H1 (cell line): ENCODE measurements at regions not wholly inside any gene's neighbourhood (a gene's known extent, or its start where the extent isn't known, plus 50 kb on each side); places are given as distances from the start of the nearest gene placed in this dataset.

Source experiments
- CTCF ChIA-PET: fragments of 300-600 bp; sonication (Branson Sonifier 250); formaldehyde crosslinking; loops from one replicate; lab custom pipeline; 2021; ENCODE audit not compliant: partially characterized antibody; lab: Charles Lee
- POLR2A ChIA-PET: fragments of 300-600 bp; sonication (Branson Sonifier 250); formaldehyde crosslinking; loops from one replicate; lab custom pipeline; 2021; ENCODE audit warnings: inconsistent platforms; ENCODE audit not compliant: partially characterized antibody; lab: Charles Lee
- DNase-seq, 2 experiments: peaks; one replicate each; pipeline versions ENCODE4 v3.0.0 to v3.0.0-alpha.2; 2010 to 2022; ENCODE audit warnings: low spot score in 2 of 2, low read depth in 1 of 2, mixed read lengths in 1 of 2
- FAIRE-seq: peaks from 2 replicates; lab custom pipeline; 2011; peaks lifted over from hg19 to GRCh38; lab: Jason Lieb, UNC
- H2AFZ ChIP-seq: 2 replicates; pipeline ENCODE4 v1.8.1; 2012; ENCODE audit warnings: low read length, inconsistent platforms
- H2AK5ac ChIP-seq: 2 replicates; pipeline ENCODE4 v1.6.1; 2013; ENCODE audit warnings: low read depth, low read length
- H2BK120ac ChIP-seq: replicated peaks from 2 replicates; pipeline ENCODE3; 2013; ENCODE audit warnings: low read depth, low read length, inconsistent platforms
- H2BK12ac ChIP-seq: 2 replicates; pipeline ENCODE4 v1.6.1; 2013; ENCODE audit warnings: low read depth, low read length
- H2BK15ac ChIP-seq: 2 replicates; pipeline ENCODE4 v1.6.1; 2013; ENCODE audit warnings: low read length
- H2BK20ac ChIP-seq: 2 replicates; pipeline ENCODE4 v1.6.1; 2013; ENCODE audit warnings: low read length
- H2BK5ac ChIP-seq: 2 replicates; pipeline ENCODE4 v1.6.1; 2013; ENCODE audit warnings: low read depth, low read length
- H3K14ac ChIP-seq: 2 replicates; pipeline ENCODE4 v1.6.1; 2013; ENCODE audit warnings: inconsistent platforms; ENCODE audit not compliant: insufficient read length
- H3K18ac ChIP-seq: 2 replicates; pipeline ENCODE4 v1.6.1; 2013; ENCODE audit warnings: low read length; ENCODE audit errors: extremely low read depth
- H3K23ac ChIP-seq: 2 replicates; pipeline ENCODE4 v1.6.1; 2013; ENCODE audit warnings: inconsistent platforms; ENCODE audit not compliant: insufficient read length
- H3K23me2 ChIP-seq: 2 replicates; pipeline ENCODE4 v1.6.1; 2013; ENCODE audit warnings: low read depth, low read length
- H3K27ac ChIP-seq: 2 replicates; pipeline ENCODE4 v1.6.1; 2011; ENCODE audit warnings: low read depth, low read length, inconsistent platforms
- H3K27me3 ChIP-seq, 4 experiments: replicated peaks in 1 of 4; 1 replicate in 1 of 4; 2 replicates in 3 of 4; pipeline versions ENCODE4 v1.6.1 to v1.8.1; 2011 to 2013; ENCODE audit warnings: low read length in 3 of 4, mild to moderate bottlenecking in 3 of 4, inconsistent platforms in 2 of 4, mixed read lengths in 2 of 4, moderate library complexity in 1 of 4; ENCODE audit not compliant: control insufficient read depth in 3 of 4, insufficient read depth in 3 of 4; ENCODE audit errors: extremely low read depth in 1 of 4
- H3K36me3 ChIP-seq, 4 experiments: 2 replicates each; pipeline versions ENCODE4 v1.6.1 to v1.8.1; 2011 to 2013; ENCODE audit warnings: mild to moderate bottlenecking in 4 of 4, low read length in 3 of 4, moderate library complexity in 2 of 4, control low read depth in 1 of 4, inconsistent platforms in 1 of 4; ENCODE audit not compliant: insufficient read depth in 4 of 4, control insufficient read depth in 2 of 4
- H3K4ac ChIP-seq: replicated peaks from 2 replicates; pipeline ENCODE3; 2013; ENCODE audit warnings: low read length, low read depth, mixed read lengths, inconsistent platforms; ENCODE audit not compliant: insufficient read length
- H3K4me1 ChIP-seq, 4 experiments: replicated peaks in 1 of 4; 1 replicate in 1 of 4; 2 replicates in 3 of 4; pipeline versions ENCODE4 v1.6.1 to v1.8.1; 2011 to 2013; ENCODE audit warnings: low read length in 3 of 4, inconsistent platforms in 2 of 4, mixed read lengths in 1 of 4; ENCODE audit not compliant: insufficient read depth in 4 of 4, control insufficient read depth in 3 of 4
- H3K4me2 ChIP-seq, 2 experiments: 2 replicates each; pipeline versions ENCODE4 v1.6.1 to v1.8.1; 2011 to 2013; ENCODE audit warnings: low read depth in 2 of 2, low read length in 2 of 2, control low read depth in 1 of 2, inconsistent platforms in 1 of 2, mild to moderate bottlenecking in 1 of 2; ENCODE audit not compliant: insufficient read depth in 1 of 2
- H3K4me3 ChIP-seq, 4 experiments: fragments of 200-600, 300-600 bp in 1 of 4; sonication (generic), shearing (Covaris generic), sonication (Bioruptor Twin) in 1 of 4; 2 replicates each; pipeline versions ENCODE4 v1.5.1 to v1.8.1; 2011 to 2016; ENCODE audit warnings: low read length in 4 of 4, low read depth in 3 of 4, control low read depth in 2 of 4, inconsistent platforms in 2 of 4, mild to moderate bottlenecking in 2 of 4, mixed read lengths in 1 of 4, moderate library complexity in 1 of 4; ENCODE audit not compliant: insufficient read depth in 2 of 4; ENCODE audit errors: extremely low read depth in 1 of 4
- H3K56ac ChIP-seq: replicated peaks from 2 replicates; pipeline ENCODE3; 2013; ENCODE audit warnings: low read depth, mild to moderate bottlenecking, mixed read lengths, low read length, inconsistent platforms; ENCODE audit not compliant: insufficient read length
- H3K79me1 ChIP-seq: 2 replicates; pipeline ENCODE4 v1.6.1; 2013; ENCODE audit warnings: low read depth, low read length, control low read depth
- H3K79me2 ChIP-seq, 2 experiments: 2 replicates each; pipeline versions ENCODE4 v1.6.1 to v1.8.1; 2012 to 2013; ENCODE audit warnings: low read length in 2 of 2, mild to moderate bottlenecking in 2 of 2, inconsistent platforms in 1 of 2; ENCODE audit not compliant: insufficient read depth in 2 of 2, control insufficient read depth in 1 of 2
- H3K9ac ChIP-seq, 4 experiments: replicated peaks in 1 of 4; 1 replicate in 1 of 4; 2 replicates in 3 of 4; pipeline versions ENCODE4 v1.6.1 to v1.8.1; 2011 to 2013; ENCODE audit warnings: low read depth in 3 of 4, low read length in 3 of 4, control low read depth in 2 of 4, mild to moderate bottlenecking in 2 of 4, moderate library complexity in 2 of 4, inconsistent platforms in 1 of 4; ENCODE audit errors: extremely low read depth in 1 of 4
- H3K9me3 ChIP-seq, 2 experiments: 2 replicates each; pipeline versions ENCODE4 v1.6.1 to v1.8.1; 2012 to 2013; ENCODE audit warnings: mild to moderate bottlenecking in 2 of 2, moderate library complexity in 2 of 2, control low read depth in 1 of 2, inconsistent platforms in 1 of 2, low read depth in 1 of 2, low read length in 1 of 2, mixed read lengths in 1 of 2; ENCODE audit not compliant: insufficient read depth in 2 of 2
- H4K20me1 ChIP-seq, 2 experiments: replicated peaks in 1 of 2; 2 replicates each; pipeline versions ENCODE3 to v1.8.1; 2011 to 2013; ENCODE audit warnings: inconsistent platforms in 2 of 2, low read length in 2 of 2, mild to moderate bottlenecking in 1 of 2; ENCODE audit not compliant: insufficient read depth in 2 of 2, control insufficient read depth in 1 of 2
- H4K5ac ChIP-seq: 2 replicates; pipeline ENCODE4 v1.6.1; 2013; ENCODE audit warnings: low read length, low read depth, mixed read lengths, inconsistent platforms; ENCODE audit not compliant: insufficient read length
- H4K8ac ChIP-seq: 2 replicates; pipeline ENCODE4 v1.8.0; 2013; ENCODE audit warnings: mild to moderate bottlenecking, moderate library complexity, low read length, inconsistent platforms; ENCODE audit not compliant: insufficient read depth; ENCODE audit errors: extremely low read depth
- H4K91ac ChIP-seq: replicated peaks from 2 replicates; pipeline ENCODE3; 2013; ENCODE audit warnings: low read length, mixed read lengths, inconsistent platforms; ENCODE audit not compliant: insufficient read length
- ASH2L ChIP-seq: fragments of 200-600, 300-600 bp; sonication (generic); IDR thresholded peaks from one replicate; pipeline ENCODE4 v1.7.1; 2017; ENCODE audit warnings: low read length
- ATF3 ChIP-seq: IDR thresholded peaks from 2 replicates; pipeline ENCODE4 v1.6.1; 2011; ENCODE audit warnings: low read depth, mild to moderate bottlenecking, low read length; ENCODE audit not compliant: insufficient read depth
- CBX8 ChIP-seq: fragments of 300-800, 300-1000 bp; sonication (generic); IDR thresholded peaks from 2 replicates; pipeline ENCODE4 v1.7.1; 2016; ENCODE audit warnings: low read depth, low read length, borderline replicate concordance
- CHD2 ChIP-seq: IDR thresholded peaks from 2 replicates; pipeline ENCODE4 v1.6.1; 2012; ENCODE audit warnings: low read length, improper control_type of control experiment
- GABPA ChIP-seq: IDR thresholded peaks from 2 replicates; pipeline ENCODE4 v1.6.1; 2011; ENCODE audit warnings: mild to moderate bottlenecking, low read length, moderate library complexity, borderline replicate concordance; ENCODE audit not compliant: insufficient read depth
- GTF2F1 ChIP-seq: IDR thresholded peaks from 2 replicates; pipeline ENCODE4 v1.6.1; 2012; ENCODE audit warnings: low read depth, low read length, improper control_type of control experiment, borderline replicate concordance
- HDAC2 ChIP-seq, 2 experiments: fragments of 300-600 bp in 1 of 2; sonication (generic) in 1 of 2; IDR thresholded peaks; 2 replicates each; pipeline ENCODE4 v1.6.1; 2011 to 2012; ENCODE audit warnings: low read depth in 2 of 2, low read length in 2 of 2, mild to moderate bottlenecking in 2 of 2, moderate library complexity in 2 of 2, borderline replicate concordance in 1 of 2, inconsistent platforms in 1 of 2
- JUN ChIP-seq: IDR thresholded peaks from 2 replicates; pipeline ENCODE4 v1.6.1; 2011; ENCODE audit warnings: low read depth, mild to moderate bottlenecking, improper control_type of control experiment, low read length
- POLR2A ChIP-seq, 2 experiments: IDR thresholded peaks; 1 replicate in 1 of 2; 2 replicates in 1 of 2; pipeline ENCODE4 v1.6.1; 2011; ENCODE audit warnings: low read depth in 2 of 2, low read length in 2 of 2, mild to moderate bottlenecking in 2 of 2; ENCODE audit errors: control extremely low read depth in 1 of 2
- TAF1 ChIP-seq: IDR thresholded peaks from 2 replicates; pipeline ENCODE4 v1.6.1; 2011; ENCODE audit warnings: mild to moderate bottlenecking, low read depth, low read length
- TBP ChIP-seq: IDR thresholded peaks from 2 replicates; pipeline ENCODE4 v1.6.1; 2011; ENCODE audit warnings: low read depth, low read length, improper control_type of control experiment
- WGBS, 2 experiments: shearing (Covaris generic) in 1 of 2; methylation state at CpG; one replicate each; pipeline versions ENCODE4 v1.1.6 to v1.1.7; 2013 to 2015; ENCODE audit warnings: low lambda C conversion rate in 2 of 2, mixed read lengths in 2 of 2, inconsistent platforms in 1 of 2, low coverage in 1 of 2, missing lambda C conversion rate in 1 of 2; ENCODE audit not compliant: insufficient replicate concordance in 2 of 2, insufficient coverage in 1 of 2, insufficient read length in 1 of 2; ENCODE audit errors: extremely low coverage in 1 of 2, missing lambda C conversion rate in 1 of 2; 5-methylcytosine and 5-hydroxymethylcytosine counted together
- TF ChIP-seq, protein P1 (sequence below): IDR thresholded peaks from 2 replicates; pipeline ENCODE4 v1.6.1; 2011; ENCODE audit warnings: low read length, improper control_type of control experiment

DNA sequence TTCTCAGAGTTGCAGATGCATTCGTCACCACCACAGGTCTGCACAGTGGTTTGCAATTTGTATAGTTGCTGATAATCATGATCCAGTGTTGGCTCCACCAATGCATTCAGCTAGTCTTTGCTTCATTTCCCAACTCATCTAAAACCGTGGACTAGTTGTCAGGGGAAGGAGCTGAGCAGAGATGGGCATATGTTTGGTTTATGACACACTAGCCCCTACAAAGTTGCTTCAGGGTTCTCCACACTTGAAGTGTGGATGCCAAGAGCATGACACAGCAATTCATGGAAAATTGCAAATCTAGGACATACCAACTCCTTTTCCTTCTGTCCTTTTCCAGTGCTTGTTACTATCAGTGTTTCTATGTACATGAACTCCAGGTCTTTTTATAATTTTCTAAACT, 168.0 kb downstream of the TNFSF13B start:
- Histone ChIP-seq H2BK20ac (no peak overlapping the region), H3K27me3 (no peaks in the 10 kb centered on the region), H3K9ac (no peak overlapping the region), H4K8ac (no peak overlapping the region), H3K23me2 (no peaks in the 10 kb centered on the region), H2BK5ac (no peak overlapping the region), H2AFZ (no peak overlapping the region), H3K36me3 (no peaks in the 10 kb centered on the region), H3K27ac (no peak overlapping the region), H2BK120ac (no peak overlapping the region), H3K56ac (no peak overlapping the region), H3K18ac (no peak overlapping the region), H3K79me1 (no peaks in the 10 kb centered on the region), H4K5ac (no peak overlapping the region), H3K79me2 (no peaks in the 10 kb centered on the region), H3K4me2 (no peak overlapping the region), H2BK15ac (no peak overlapping the region), H3K4ac (no peak overlapping the region), H2AK5ac (no peak overlapping the region), H4K20me1 (no peaks in the 10 kb centered on the region), H2BK12ac (no peak overlapping the region), H3K4me1 (no peaks in the 10 kb centered on the region; a peak in 1 of 7 replicates), H4K91ac (no peak overlapping the region), H3K9me3 (no peaks in the 10 kb centered on the region), H3K4me3 (no peak overlapping the region), H3K23ac (no peak overlapping the region), H3K14ac (no peak overlapping the region)
- CTCF ChIA-PET, result no interaction called here
- no peak for DNase-seq
- FAIRE-seq, result no peak
- 96% methylated on average over 2 of the region's 2 CpGs; no CpG with 5 or more reads in 1 of the 2 experiments for WGBS, 2 experiments
- POLR2A ChIA-PET, result no interaction called here
- TF ChIP-seq HDAC2 (IDR thresholded peaks at IDR 0.05; ENCODE audit: borderline replicate concordance in 1 of 2, low read depth in 2 of 2, low read length in 2 of 2) (no peak), CHD2 (no peak), GTF2F1 (no peak), GABPA (no peak), POLR2A (IDR thresholded peaks at IDR 0.05; ENCODE audit: control extremely low read depth in 1 of 2, low read depth in 2 of 2, low read length in 2 of 2) (no peak), ATF3 (no peak), TAF1 (no peak), ASH2L (no peak), TBP (no peak), JUN (no peak), CBX8 (no peak)
- TF ChIP-seq, protein P1, sequence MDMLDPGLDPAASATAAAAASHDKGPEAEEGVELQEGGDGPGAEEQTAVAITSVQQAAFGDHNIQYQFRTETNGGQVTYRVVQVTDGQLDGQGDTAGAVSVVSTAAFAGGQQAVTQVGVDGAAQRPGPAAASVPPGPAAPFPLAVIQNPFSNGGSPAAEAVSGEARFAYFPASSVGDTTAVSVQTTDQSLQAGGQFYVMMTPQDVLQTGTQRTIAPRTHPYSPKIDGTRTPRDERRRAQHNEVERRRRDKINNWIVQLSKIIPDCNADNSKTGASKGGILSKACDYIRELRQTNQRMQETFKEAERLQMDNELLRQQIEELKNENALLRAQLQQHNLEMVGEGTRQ, result no peak
